HG03280 (cell line): ENCODE measurements at regions not wholly inside any gene's neighbourhood (a gene's known extent, or its start where the extent isn't known, plus 50 kb on each side); places are given as distances from the start of the nearest gene placed in this dataset.

ENCODE experiments used
- ATAC-seq: cut with Tn5 transposase; IDR thresholded peaks from one replicate; pipeline ENCODE4 v1.9.1; 2021; ENCODE audit warnings: mild to moderate bottlenecking, moderate library complexity; ENCODE audit not compliant: unreplicated experiment

GRCh38 chr7:33661430-33662160 lies 243.7 kb upstream of the BMPER start:
- no peak for ATAC-seq

GRCh38 chr7:33666531-33666930 lies 238.8 kb upstream of the BMPER start:
- ATAC-seq: no peak

DNA sequence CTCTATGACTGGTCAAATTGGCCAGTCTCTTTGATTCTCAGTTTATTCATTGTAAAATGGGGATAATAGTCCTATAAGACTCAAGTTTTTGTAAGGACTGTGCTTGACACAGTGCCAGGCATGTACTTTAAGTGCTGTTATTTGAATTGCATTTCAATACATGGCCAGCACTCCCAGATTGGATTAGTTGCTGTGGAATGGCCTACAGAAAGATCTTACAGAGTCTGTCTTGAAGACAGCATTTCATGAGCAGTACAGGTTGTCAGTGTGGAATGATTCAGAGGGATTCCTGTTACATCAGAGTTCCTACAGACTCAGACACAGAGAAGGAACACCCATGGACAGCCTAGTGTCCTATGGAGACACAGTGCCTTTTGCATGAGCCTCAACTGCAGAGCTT lies 238.1 kb upstream of the BMPER start:
- ATAC-seq: no peak

- no peak for ATAC-seq
These were observed 236.1 kb upstream of the BMPER start for GRCh38 chr7:33669251-33669670.

DNA sequence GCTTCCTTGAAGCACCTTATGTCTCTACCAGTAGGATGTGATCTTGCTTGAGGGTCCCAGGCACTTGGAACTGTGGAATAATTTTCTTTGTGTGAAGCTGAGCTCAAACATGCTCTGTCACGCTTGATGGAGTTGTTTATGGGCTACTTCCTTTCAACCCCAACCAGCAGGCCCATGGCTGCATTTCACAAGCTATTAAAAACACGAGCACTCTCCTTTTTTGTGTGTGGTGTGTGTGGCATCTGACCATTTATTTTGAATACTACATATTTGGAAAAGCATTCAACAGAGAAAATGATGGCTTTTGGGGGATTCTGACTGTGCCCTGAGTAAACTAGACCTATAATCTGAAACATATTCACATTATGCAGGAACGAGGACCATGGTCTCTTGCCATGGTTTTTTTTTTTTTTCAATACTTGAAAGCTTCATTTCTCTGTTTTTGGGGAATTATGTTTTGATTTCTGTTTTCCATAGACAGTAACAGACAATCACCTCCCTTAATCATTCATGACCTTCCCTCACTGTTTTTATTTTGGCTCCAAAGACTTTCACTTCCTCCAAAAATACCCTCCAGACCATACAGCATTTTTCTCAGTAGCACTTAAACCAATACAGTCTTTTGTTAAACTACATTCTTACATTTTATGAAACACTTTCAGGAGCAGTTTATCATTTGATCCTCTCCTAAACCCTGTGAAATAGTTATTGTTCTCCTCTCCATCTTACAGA lies 233.6 kb upstream of the BMPER start:
- no peak for ATAC-seq

DNA sequence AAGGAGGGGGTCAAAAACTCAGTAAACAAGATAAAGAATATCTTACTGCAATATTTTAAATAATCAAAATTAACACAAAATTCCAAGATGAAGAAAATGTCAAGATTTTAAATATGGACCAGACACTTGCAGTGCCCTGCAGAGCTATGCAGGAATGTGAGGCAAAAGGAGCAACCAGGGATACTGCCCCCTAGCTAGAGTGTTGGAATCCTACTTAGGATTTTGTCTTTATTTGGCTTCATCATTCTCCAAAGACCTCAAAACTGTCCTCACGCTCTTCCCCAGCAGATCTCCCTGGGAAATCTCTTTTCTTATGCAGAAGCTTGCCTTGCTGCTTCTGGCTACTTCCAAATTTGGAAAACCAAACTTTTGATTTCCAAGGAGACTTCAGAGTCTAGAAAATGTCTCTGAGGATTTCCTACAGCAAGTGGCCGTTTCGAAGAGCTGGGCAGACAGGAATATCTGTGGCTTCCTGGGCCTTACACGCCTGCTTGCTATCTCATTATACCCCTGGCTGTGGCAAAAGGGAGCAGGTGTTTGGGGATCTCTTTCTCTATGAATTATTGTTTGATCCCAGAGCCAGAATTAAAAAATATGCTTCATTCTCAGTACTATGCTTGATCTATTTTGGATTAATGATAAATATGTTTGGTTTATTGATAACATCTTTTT lies 232.2 kb upstream of the BMPER start:
- no peak for ATAC-seq

DNA sequence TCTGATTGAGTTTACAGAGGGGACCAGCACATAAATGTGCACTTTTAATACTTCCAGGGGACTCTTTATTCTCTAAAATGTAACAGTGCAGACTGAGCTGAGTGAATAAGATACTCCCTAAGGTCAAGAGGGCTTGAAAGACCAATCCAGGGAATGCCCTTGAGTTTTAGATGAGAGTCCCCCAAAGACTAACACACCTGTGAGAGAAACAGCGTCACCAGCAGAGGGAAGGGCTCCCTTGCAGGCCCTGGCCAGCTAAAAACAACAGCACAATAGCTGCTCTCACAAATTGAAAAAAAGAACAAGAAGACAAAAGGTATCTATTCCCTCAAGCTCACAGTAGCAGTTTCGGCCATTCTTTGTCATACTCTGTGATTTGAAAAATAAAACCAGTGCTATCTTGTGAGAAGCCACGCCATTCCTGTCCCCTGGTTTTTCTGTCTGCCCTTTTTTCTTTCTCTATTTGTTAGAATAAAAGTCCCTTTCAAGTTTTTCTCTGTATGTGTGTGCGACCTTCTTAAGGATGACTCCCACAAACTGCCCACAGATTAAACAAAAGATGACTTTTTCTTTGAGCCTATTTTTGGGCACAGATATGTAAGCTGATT lies 230.4 kb upstream of the BMPER start:
- no peak for ATAC-seq

GRCh38 chr7:33677556-33677955 lies 227.8 kb upstream of the BMPER start:
- ATAC-seq: no peak

- ATAC-seq: no peak
These were observed 226.6 kb upstream of the BMPER start for GRCh38 chr7:33678569-33679335.

- ATAC-seq: no peak
These were observed 224.7 kb upstream of the BMPER start for GRCh38 chr7:33680682-33681081.

GRCh38 chr7:33685503-33685902 lies 219.8 kb upstream of the BMPER start:
- ATAC-seq: no peak

GRCh38 chr7:33685981-33686683 lies 219.2 kb upstream of the BMPER start:
- ATAC-seq: no peak

DNA sequence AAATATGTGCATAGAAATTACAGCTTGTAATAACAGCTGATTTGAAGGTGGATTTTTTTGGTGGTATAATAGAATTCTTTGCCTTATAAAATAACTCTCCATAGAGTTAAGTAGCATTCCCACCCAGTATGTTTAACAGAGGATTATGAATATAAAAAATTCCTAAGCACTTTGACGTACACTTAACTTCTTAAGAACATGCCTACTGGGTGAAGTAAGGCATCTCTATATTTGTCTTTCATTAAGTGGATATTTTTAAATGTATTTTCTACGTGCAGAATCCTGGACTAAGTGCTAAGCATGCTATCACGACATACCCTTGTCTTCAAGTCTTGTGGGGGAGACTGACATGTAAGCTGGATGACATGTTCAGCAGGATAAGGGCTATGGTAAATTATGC lies 217.7 kb upstream of the BMPER start:
- no peak for ATAC-seq

GRCh38 chr7:33691180-33691579 lies 214.2 kb upstream of the BMPER start:
- ATAC-seq: no peak

DNA sequence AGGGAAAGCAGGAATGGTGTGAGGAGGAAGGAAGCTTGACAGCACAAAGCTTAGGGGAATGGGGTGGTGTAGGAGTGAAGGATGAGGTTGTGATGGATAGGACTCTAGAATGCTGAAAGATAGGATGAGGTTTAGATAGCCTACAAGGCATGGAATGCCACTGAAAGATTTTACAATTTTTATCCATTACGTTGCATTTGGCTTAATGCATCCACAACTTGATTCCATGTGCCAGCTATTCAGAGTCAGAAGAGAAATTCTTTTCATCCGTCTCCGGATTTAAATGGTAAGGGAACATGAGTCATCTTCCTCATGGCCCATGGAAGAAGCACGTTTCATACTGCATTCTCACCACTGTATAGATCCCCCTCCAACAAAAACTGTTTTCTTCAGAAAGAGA lies 212.4 kb upstream of the BMPER start:
- ATAC-seq: no peak

GRCh38 chr7:33694006-33694405 lies 211.3 kb upstream of the BMPER start:
- ATAC-seq: no peak

DNA sequence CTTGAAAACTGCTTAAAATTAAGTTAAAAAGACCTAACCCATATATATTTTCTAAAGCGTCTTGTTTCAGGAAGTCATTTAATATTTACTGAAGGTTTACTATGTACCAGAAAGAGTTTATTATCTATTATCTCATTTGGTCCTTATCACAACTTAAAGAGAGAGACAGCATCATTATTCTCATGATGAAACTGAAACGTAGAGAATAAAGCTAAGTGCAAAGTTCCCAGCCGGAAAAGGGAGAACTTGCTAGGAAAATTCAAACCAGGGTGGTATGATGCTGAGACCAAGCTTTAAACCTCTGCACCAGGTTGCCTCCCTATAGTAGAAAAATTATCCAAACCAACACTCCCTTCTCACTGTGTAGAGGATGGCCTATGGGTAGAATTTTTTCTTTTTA lies 207.7 kb upstream of the BMPER start:
- no peak for ATAC-seq

- no peak for ATAC-seq
These were observed 207.3 kb upstream of the BMPER start for GRCh38 chr7:33698041-33698440.

- ATAC-seq: no peak
These were observed 206.6 kb upstream of the BMPER start for GRCh38 chr7:33698692-33699128.
